Renal pelvis (tissue), 1 donor: ENCODE measurements at regions not wholly inside any gene's neighbourhood (a gene's known extent, or its start where the extent isn't known, plus 50 kb on each side); places are given as distances from the start of the nearest gene placed in this dataset.
"Not testable (repeated sequence)": the region's sequence is repeated elsewhere in the genome, so short reads cannot be mapped to it uniquely, and the experiment has no call there.

Experiments used
- DNase-seq: peaks from one replicate; pipeline ENCODE4 v3.0.0-alpha.2; 2013

DNA sequence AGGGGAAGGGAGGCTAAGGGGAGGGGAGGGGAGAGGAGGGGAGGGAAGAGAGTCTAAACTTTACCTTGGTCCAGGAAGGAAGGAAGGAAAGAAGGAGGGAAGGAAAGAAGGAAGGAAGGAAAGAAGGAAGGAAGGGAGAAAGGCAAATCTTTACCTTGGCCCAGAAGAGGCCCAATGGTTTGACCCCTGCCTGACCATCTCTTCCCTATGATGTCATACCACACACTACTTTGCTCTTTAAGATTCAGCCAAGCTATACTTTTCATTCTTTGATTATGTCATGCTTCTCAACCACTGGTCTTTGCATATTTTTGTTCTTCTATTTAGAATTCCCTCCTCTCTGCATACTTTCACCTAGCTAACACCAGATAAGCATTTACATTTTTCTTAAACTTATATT lies 1077.5 kb downstream of the PCDH9 start:
- no peak for DNase-seq

DNA sequence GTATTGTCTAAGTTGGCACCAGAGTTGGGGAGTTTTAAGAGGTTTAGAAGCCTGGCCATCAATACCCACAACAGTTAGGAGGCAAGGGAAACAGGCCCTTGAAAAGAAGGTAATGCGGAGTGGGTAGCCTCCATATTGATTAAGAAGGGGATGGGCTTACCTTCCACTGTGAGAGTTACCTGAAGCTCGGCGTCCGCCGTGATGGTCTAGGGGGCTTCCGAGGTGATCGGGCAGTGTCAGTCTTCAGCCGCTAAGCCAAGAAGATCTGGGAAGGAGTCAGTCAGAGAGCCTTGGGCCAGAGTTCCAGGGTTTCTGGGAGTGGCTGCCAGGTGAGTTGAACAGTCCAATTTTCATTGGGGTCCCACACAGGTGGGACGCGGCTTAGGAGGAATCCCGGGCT lies 1085.8 kb downstream of the PCDH9 start:
- DNase-seq: not testable (repeated sequence)

GRCh38 chr13:66139701-66140100 lies 1090.4 kb downstream of the PCDH9 start:
- peak; percentile 4 for DNase-seq

DNA sequence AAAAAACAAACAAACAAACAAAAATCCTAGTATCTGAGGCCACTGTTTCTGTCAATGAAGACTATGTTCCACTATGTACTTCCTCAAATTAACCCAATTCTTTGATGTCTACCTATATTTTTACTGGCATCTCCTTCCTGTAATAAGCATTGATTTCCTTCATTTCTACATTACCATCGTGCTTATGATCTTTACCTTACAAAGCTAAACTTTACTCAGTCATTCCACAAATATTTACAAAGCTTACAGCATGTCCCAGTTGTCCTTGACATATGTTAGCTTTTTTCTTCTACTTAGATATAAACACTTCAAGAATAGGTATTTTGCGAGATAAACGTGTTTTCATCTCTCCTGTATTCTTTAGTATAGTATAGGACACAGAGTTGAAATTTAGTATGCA lies 1090.9 kb downstream of the PCDH9 start:
- no peak for DNase-seq

DNA sequence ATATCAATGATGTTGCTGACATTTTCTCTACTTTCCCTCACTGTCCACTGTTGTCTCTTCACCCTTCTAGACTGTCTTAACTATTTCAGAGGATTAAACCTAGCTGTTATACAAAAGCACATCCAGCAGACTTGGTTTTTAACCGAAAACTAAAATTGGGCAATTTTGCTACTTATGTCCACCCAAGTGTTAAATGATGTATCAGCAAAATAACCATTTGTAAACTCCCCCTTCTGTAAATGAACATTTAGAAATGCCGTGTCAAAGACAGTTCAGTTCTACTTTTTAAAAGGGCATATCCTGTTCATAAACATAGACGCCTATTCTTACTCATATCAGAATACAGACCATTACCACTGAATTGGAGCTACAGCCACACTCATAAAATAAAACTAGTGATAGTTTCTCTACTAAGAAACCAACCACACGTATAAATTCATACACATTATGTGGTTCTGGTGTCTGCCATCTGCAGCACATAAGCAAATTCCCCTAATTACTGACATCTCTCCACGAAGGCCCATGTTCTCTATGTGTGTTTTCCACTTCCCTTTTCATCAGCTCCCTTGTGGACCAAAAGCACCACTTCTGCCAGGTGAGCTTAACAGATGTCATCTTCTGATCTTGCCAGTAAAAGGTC lies 1091.8 kb downstream of the PCDH9 start:
- no peak for DNase-seq

GRCh38 chr13:66137384-66137783 lies 1092.8 kb downstream of the PCDH9 start:
- DNase-seq: no peak

DNA sequence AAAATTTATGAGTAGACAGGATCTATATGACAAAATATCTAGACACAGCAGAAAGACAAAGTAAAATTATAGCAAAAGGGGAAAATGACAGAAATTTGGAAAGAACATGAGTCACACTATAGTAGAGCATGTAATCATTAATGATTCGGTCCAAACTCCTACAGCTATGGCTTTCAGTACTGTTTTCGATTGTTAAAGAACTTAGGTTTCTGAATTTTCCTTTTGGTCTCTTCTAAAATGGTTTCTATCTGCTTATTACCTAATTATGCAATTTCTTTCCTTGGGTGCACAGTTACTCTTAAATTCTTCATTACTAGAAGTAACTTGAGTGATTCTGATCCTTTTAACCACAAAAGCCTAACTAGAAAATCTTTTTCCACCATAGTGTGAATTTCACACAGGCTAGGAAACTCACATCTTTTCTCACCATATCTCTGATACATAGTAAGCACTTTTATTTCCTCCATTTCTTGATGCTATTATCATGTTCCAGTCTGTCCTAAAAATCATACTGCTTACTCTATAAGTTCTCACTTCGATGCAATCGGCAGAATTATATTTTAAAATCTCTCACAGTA lies 1101.4 kb downstream of the PCDH9 start:
- no peak for DNase-seq

DNA sequence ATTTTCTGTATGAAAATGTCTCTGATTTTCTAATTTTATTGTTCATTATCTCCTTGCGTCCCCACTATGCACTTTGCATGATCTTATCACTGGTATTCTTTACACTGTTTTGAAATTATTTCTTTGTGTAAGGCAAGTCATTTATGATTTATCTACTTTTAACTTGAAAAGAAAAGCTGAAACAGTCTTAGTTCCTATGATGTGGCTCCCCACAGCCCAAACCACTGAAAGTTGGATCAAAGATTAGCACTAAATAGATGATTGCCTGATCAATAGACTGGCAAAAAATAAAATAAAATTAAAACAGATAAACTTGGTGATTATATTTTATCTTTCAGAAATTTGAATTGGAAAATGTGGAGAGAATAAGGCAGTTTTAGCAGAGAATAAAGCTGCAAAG lies 1101.9 kb downstream of the PCDH9 start:
- no peak for DNase-seq

DNA sequence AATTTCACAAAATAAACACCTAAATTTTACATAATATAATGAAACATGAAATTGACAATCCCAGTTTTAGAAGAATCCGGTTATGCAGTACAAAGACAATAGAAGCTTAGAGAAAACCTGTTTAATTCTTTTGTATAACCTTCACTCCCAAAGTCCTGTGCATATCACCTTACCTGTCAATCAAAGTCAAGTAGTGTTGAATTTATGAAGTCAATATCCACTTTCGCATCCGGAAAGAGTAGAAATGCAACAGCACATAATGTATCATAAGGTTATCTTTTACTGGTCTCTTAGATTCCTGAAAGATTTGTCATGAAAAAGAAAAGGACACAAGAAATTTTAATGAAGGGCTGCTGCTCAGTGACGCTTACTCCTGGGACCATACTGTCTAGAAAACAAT lies 1112.6 kb downstream of the PCDH9 start:
- no peak for DNase-seq

GRCh38 chr13:66113882-66114526 lies 1116.1 kb downstream of the PCDH9 start:
- no peak for DNase-seq

DNA sequence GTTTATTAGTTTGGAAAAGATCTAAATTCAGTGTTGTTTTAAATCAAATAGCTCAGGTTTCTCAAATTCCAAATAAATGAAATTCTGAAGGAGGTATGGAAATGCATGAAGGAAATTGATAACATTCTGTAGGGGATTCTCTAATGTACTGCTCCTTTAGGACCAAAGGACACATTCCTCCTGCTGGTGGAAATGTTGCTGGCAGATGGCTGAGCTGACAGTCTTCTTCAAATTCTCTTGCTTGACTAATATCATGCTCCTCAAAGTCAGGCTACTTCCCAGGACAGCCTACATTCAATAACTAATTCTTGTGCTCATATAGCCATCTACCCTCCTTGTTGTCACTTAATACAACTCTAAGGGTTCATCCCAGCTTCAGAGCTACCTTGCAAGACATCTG lies 1118.5 kb downstream of the PCDH9 start:
- DNase-seq: no peak

DNA sequence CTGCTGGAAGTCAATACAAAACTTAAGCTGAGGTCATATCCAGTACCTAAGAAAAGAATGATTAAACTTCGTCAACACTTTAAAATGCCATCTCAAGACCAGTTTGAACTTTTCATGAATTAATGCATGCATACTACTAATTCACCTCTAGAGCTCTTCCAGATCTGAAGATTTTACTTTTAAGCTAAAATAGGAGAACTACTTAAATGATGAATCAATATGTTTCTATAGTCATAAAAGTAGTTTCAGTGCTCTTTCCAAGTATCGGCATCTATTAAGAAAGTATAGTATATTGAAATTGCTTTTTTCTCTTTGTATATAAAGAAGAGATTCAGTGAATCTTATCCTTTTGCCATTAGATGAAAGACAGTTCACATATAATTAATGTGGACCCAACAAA lies 1123.9 kb downstream of the PCDH9 start:
- DNase-seq: no peak

GRCh38 chr13:66102864-66103263 lies 1127.3 kb downstream of the PCDH9 start:
- DNase-seq: no peak

DNA sequence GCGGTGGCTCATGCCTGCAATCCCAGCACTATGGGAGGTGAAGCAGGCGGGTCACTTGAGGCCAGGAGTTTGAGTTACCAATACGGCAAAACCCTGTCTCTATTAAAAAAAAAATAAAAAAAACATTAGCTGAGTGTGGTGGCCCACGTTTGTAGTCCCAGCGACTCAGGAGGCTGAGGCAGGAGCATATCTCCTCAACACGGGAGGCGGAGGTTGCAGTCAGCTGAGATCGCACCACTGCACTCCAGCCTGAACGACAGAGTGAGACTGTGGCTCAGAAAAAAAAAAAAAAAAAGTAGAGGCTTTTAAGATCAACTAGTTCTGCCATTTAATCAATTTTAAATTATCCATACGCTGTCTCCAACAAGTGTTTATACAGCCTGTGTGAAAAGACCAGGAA lies 1130.3 kb downstream of the PCDH9 start:
- DNase-seq: no peak

DNA sequence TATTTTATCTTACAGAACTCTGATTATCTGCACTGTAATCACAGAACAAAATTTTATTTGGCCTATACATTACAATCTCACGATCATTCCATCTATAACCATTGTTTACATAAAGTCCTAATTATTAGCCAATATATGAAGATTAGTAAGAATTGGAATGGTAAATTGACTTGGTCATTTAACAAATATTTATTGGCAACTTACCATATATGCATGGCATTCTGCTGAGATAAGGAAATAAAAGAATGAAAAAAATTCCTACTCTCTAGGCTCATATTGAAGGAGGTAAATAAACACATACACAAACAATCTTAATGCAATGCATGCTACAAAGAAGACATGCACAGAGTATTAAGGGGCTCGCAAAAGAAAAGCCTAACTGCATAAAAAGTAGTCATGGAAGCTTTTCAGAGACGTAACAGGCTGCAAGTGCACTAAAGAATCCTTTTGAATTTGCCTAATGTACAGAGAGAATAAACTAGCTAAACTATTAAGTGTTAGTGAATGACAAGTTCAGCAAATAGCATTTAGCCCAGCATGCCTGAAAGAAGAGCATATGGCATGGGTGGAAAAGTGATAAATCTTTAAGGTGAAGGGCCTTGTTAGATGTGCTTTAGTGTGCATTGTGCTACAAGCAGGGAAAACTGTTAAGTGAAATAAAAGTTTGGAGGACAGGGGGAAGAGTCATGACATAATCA lies 1131.1 kb downstream of the PCDH9 start:
- DNase-seq: no peak

GRCh38 chr13:66089711-66090110 lies 1140.4 kb downstream of the PCDH9 start:
- no peak for DNase-seq

DNA sequence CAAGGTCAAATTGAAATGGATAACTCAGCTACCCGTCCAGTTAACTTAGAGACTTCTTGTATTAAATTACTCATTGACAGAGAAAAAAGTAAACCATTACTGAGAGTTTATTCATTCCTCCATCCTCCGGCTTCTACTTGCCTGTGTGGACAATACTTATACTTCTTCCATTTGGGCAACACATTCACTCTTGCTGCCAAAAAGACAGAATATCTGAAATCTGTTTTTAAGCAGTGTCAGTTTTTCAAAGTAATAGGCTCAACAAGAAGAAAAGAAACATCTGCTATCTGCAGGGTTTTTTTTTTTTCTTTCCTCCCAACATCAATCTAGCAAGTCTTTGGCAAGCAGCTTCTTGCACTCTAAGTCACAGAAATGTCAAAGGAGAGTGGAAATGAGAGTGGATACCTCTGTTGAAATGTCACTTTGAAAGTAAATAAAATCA lies 1142.8 kb downstream of the PCDH9 start:
- DNase-seq: peak; percentile 54

- DNase-seq: no peak
Measured at GRCh38 chr13:66077132-66077689, 1152.9 kb downstream of the PCDH9 start.

GRCh38 chr13:66076417-66076816 lies 1153.7 kb downstream of the PCDH9 start:
- DNase-seq: no peak

- no peak for DNase-seq
Measured at GRCh38 chr13:66074018-66074615, 1156.0 kb downstream of the PCDH9 start.

DNA sequence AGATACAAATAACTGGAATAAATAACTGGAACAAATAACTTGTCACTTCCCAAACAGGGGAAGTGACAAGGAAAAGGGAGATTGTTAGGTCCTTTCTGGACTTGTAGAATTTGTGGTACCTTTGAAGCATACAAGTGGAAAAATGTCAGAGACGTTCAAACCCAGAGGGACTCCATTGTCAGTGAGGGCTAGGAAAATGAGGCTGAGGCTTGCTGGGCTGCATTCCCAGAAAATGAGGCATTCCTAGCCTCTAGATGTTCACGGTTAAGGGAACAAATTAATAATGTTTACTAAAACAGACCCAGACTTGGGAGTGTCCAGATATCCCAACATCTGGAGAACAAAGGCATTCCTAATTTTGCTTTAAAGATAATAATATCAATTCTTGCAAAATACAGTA lies 1158.0 kb downstream of the PCDH9 start:
- DNase-seq: not testable (repeated sequence)

- no peak for DNase-seq
Measured at GRCh38 chr13:66071608-66072007, 1158.5 kb downstream of the PCDH9 start.
